GM12865 (cell line): ENCODE measurements at regions not wholly inside any gene's neighbourhood (a gene's known extent, or its start where the extent isn't known, plus 50 kb on each side); places are given as distances from the start of the nearest gene placed in this dataset.

Source experiments
- DNase-seq: peaks from one replicate; pipeline ENCODE4 v3.0.0; 2010; ENCODE audit warnings: low read depth
- H3K4me3 ChIP-seq: 2 replicates; pipeline ENCODE4 v1.5.1; 2011; ENCODE audit warnings: mild to moderate bottlenecking, low read depth, low read length, control low read depth
- CTCF ChIP-seq: IDR thresholded peaks from 2 replicates; pipeline ENCODE4 v1.5.1; 2011; ENCODE audit warnings: low read length, control low read depth, low read depth, inconsistent platforms; ENCODE audit not compliant: insufficient read depth; ENCODE audit errors: missing control alignments

GRCh38 chr5:8924054-8924793, 621.7 kb downstream of the SEMA5A start:
- DNase-seq: no peak
- no peak for TF ChIP-seq CTCF
- no peak overlapping the region for H3K4me3 ChIP-seq

GRCh38 chr5:8930021-8930420, 615.9 kb downstream of the SEMA5A start:
- no peak for TF ChIP-seq CTCF
- H3K4me3 ChIP-seq: no peak overlapping the region
- no peak for DNase-seq

GRCh38 chr5:8934455-8934854, 611.4 kb downstream of the SEMA5A start:
- no peak for DNase-seq
- no peak overlapping the region for H3K4me3 ChIP-seq
- TF ChIP-seq CTCF: no peak

- no peak for DNase-seq
- no peak overlapping the region for H3K4me3 ChIP-seq
- TF ChIP-seq CTCF: no peak
These were observed 604.9 kb downstream of the SEMA5A start for GRCh38 chr5:8940934-8941333.

GRCh38 chr5:8943301-8943700, 602.6 kb downstream of the SEMA5A start:
- DNase-seq: no peak
- H3K4me3 ChIP-seq: no peak overlapping the region
- no peak for TF ChIP-seq CTCF

GRCh38 chr5:8944005-8944404, 601.9 kb downstream of the SEMA5A start:
- H3K4me3 ChIP-seq: no peak overlapping the region
- no peak for TF ChIP-seq CTCF
- no peak for DNase-seq

GRCh38 chr5:8945972-8946371, 599.9 kb downstream of the SEMA5A start:
- TF ChIP-seq CTCF: no peak
- no peak for DNase-seq
- no peak overlapping the region for H3K4me3 ChIP-seq
